ENCODE measurements at regions not wholly inside any gene's neighbourhood (a gene's known extent, or its start where the extent isn't known, plus 50 kb on each side); places are given as distances from the start of the nearest gene placed in this dataset.

GRCh38 chr5:42168091-42168670, 243.1 kb downstream of the FBXO4 start:
- TF ChIP-seq POLR2A (IDR thresholded peaks at IDR 0.05) (no peak), CTCF (IDR thresholded peaks at IDR 0.05) (no peak)
